WI38 (cell line): ENCODE measurements at regions not wholly inside any gene's neighbourhood (a gene's known extent, or its start where the extent isn't known, plus 50 kb on each side); places are given as distances from the start of the nearest gene placed in this dataset.
"Not testable (repeated sequence)": the region's sequence is repeated elsewhere in the genome, so short reads cannot be mapped to it uniquely, and the experiment has no call there.

Source experiments
- H3K4me3 ChIP-seq: 2 replicates; pipeline ENCODE4 v1.5.1; 2011; ENCODE audit warnings: low read depth, mild to moderate bottlenecking, control low read depth, low read length
- TF ChIP-seq, protein P1 (sequence below): IDR thresholded peaks from 2 replicates; pipeline ENCODE4 v1.5.1; 2012; ENCODE audit warnings: low read depth, mild to moderate bottlenecking, control low read depth, low read length

- H3K4me3 ChIP-seq, result no peak overlapping the region
- TF ChIP-seq, protein P1, sequence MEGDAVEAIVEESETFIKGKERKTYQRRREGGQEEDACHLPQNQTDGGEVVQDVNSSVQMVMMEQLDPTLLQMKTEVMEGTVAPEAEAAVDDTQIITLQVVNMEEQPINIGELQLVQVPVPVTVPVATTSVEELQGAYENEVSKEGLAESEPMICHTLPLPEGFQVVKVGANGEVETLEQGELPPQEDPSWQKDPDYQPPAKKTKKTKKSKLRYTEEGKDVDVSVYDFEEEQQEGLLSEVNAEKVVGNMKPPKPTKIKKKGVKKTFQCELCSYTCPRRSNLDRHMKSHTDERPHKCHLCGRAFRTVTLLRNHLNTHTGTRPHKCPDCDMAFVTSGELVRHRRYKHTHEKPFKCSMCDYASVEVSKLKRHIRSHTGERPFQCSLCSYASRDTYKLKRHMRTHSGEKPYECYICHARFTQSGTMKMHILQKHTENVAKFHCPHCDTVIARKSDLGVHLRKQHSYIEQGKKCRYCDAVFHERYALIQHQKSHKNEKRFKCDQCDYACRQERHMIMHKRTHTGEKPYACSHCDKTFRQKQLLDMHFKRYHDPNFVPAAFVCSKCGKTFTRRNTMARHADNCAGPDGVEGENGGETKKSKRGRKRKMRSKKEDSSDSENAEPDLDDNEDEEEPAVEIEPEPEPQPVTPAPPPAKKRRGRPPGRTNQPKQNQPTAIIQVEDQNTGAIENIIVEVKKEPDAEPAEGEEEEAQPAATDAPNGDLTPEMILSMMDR, result no peak
Observed at GRCh38 chr15:62676891-62677290, 365.7 kb upstream of the TPM1 start.

- H3K4me3 ChIP-seq, result no peak overlapping the region
- TF ChIP-seq, protein P1, result no peak
Observed at GRCh38 chr15:62681939-62682896, 360.3 kb upstream of the TPM1 start.

DNA sequence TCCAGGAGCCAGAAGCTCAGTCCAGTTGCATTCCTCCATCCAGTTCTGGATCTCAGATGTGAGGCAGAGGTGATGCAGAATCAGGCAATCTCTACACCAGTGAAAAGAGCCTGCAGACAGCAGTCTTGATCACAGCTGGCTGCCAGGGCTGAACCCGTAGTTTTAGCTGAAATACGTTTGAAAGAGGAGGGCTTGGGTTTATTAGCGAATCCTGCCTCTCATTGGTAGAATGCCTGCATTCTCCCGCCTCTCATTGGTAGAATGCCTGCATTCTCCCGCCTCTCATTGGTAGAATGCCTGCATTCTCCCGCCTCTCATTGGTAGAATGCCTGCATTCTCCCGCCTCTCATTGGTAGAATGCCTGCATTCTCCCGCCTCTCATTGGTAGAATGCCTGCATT, 359.4 kb upstream of the TPM1 start:
- H3K4me3 ChIP-seq, result not testable (repeated sequence)

DNA sequence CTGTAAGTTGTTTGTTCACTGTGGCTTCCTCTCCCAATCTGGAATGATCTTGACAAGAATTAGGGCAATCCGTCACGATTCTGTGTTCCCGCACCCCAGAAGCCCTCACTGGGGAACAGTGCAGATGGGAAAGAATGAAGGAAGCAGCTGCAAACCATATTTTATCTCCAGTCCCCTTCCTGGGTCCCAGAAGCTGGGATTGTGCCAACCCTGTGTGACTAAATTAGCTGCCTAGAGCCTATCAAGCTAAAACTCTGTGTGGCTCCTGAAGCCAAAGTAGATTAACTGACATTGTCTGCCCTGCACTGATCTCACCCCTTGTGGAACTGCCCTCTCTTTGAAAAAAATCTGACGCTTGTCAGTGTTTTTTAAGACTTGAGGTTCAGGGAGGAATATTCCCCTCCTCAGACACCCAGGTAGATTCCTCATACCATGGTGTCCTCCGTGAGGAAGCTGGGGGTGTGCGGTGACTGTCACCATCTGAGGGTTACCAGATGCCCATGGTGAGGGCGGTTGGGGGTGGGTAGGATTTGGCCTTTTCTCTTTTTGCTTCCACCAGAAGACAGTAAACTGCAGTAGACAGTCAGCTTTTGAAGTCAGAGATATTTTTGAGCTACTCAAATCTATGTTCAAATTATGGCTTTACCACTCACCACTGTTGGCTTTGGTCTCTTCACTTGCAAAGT, 358.3 kb upstream of the TPM1 start:
- no peak overlapping the region for H3K4me3 ChIP-seq
- TF ChIP-seq, protein P1, result no peak

GRCh38 chr15:62691008-62691407, 351.5 kb upstream of the TPM1 start:
- H3K4me3 ChIP-seq, result no peak overlapping the region
- TF ChIP-seq, protein P1, result no peak

GRCh38 chr15:62697636-62698035, 344.9 kb upstream of the TPM1 start:
- no peak overlapping the region for H3K4me3 ChIP-seq
- TF ChIP-seq, protein P1, result no peak

DNA sequence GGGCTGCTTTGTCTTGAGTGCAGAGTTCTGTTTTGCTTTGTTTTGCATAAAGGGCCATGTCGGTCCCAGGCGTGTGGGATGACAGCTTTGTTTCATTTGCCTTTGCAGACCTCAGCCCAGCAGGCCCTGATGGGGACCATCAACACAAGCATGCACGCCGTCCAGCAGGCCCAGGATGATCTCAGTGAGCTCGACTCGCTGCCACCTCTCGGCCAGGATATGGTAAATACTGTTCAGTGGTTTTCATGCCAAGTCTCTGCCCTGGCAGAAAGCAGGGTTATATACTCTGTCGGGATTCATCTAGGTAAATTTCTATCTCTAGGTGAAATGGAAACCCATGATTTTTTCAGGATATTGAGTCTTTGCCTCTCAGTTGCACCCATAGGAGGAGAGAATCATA, 343.9 kb upstream of the TPM1 start:
- no peak overlapping the region for H3K4me3 ChIP-seq
- TF ChIP-seq, protein P1, result no peak
